ENCODE measurements at regions not wholly inside any gene's neighbourhood (a gene's known extent, or its start where the extent isn't known, plus 50 kb on each side); places are given as distances from the start of the nearest gene placed in this dataset.
"Not testable (repeated sequence)": the region's sequence is repeated elsewhere in the genome, so short reads cannot be mapped to it uniquely, and the experiment has no call there.

- no peak for DNase-seq
Observed at GRCh38 chr7:68587599-68587998, 1010.7 kb upstream of the AUTS2 start.

DNA sequence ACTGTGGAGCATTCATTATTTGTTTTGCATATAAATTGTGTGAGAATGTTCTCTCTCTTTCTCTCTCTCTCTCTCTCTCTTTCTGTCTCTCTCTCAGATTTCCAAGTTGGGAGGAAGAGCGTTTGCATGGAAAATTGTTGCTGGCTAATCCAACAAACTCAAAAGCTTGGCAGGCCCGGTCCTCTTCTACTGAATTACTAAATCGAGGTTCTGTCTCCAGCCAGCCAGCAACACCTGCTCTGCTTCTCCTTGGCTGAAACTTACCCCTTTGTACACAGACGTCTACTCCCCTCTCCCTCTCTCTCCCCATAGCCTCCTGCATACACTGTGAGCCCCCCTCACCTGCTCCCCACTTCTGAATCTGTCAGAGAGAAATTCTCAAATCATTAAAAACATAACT is 996.4 kb upstream of the AUTS2 start:
- no peak for DNase-seq

DNA sequence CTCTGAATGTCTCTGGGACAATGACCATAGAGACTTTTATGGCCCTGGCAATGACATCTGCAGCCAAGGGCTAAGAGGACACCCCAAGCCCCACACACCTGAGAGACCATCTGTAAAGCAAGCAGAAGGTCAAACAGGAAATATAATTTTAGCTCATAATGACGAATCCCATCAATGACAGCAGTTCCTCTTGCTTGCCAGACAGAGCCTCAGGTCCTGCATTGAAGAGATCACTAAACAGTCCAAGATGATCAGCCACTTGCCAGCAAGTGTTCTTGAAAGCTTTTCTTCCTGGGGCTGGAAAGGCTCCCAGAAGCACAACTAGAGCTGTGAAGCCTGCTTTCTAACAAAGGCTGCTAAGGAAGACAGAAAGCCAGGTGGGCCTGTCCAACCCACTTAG is 993.7 kb upstream of the AUTS2 start:
- no peak for DNase-seq

- no peak for DNase-seq
Observed at GRCh38 chr7:68610701-68611100, 987.6 kb upstream of the AUTS2 start.

GRCh38 chr7:68613405-68613804 is 984.9 kb upstream of the AUTS2 start:
- DNase-seq, result no peak

DNA sequence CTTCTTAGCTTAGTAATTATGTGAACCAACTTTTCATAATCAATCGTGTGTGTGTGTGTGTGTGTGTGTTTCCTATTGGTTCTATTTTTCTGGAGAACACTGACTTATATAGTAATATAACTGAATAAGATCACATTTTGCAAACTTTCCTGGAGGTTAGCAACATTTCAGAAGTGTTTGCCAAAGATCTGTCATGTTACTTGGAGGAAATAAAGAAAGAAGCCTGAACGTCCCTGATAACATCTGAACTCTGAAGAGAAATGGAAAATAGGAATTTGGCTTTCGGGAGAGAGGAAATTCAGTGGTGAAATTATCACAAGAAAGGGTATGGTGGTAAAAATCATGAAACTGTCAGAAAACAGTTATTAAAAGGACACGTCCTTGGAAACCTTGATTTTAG is 984.4 kb upstream of the AUTS2 start:
- DNase-seq, result no peak

DNA sequence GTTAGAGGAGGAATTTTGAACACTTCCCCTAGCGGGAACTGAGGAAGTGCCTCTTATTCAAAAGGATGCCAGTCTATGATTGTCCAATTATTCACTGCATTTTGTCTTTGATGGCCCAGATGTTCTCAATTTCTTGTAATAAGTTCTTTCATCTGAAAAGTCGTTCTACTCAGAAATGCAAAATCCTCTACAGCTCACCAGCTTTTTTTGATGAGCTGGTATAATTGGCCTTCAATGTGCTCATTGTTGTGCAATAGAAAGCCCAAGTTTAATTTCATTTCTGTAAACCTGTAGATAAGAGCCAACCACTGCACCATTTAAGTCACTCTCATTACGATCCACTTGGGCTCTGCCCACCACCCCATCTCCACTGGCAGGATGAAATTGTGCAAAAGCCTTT is 978.7 kb upstream of the AUTS2 start:
- DNase-seq, result no peak

DNA sequence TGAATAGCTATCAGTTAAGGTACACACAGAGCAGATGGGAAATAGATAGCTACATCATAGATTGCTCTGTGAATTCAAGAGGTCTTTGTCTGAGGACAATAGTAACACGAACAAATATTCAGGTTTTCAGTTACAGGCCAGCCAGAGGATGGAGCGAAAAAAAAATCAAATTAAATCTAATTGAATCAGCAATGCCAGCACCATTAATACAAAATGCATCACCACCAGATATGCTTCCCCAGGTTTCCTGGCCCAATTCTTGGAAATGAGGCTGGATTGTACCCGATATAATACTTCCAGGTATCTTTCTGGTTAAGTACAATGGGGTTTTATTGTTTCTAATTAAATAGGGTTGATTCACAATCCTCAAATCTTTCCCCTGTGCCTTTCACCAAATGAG is 975.8 kb upstream of the AUTS2 start:
- no peak for DNase-seq

DNA sequence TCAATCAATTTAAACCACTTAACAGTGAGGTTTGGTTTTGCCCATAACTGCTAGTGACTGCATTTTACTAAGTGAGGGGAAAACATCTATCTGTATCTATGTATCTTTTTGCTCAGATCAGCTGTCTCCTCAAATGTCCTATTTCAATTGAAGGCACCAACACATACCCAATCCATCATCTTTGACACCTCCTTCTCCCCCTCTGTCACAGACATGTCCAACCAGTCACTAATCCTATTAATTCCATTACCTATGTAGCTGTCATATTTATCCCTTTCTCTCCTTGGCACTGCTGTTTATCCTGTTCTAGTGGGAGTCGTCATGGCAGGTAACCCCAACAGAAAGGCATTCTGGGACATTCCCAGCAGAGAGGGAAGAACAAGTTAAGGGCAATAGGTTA is 975.2 kb upstream of the AUTS2 start:
- no peak for DNase-seq

GRCh38 chr7:68627247-68627864 is 970.9 kb upstream of the AUTS2 start:
- no peak for DNase-seq

DNA sequence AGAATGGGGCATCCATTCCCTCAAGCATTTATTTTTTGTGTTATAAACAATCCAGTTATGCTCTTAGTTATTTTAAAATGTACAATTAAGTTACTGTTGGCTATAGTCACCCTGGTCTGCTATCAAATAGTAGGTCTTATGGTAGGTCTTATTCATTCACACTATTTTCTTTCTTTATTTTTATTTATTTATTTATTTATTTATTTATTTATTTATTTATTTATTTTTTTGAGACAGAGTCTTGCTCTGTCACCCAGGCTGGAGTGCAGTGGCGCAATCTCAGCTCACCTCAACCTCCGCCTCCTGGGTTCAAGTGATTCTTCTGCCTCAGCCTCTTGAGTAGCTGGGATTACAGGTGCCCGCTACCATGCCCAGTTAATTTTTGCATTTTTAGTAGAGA is 967.4 kb upstream of the AUTS2 start:
- not testable (repeated sequence) for DNase-seq

GRCh38 chr7:68640103-68640502 is 958.2 kb upstream of the AUTS2 start:
- DNase-seq, result no peak

DNA sequence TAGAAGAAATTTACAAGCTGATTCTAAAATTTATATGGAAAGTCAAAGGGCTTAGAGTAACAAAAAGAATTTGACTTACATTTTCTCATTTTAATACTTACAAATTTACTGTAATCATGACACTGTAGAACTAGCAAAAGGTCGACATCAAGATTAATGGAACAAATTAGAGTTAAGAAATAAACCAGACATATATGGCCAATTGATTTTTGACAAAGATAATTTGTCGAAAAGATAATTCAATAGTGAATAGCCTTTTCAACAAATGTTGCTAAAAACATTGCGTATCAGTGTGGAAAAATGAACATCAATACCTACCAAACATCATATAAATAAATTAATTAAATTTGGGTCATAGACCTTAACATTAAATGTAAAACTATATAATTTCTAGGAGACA is 955.5 kb upstream of the AUTS2 start:
- DNase-seq, result no peak

- DNase-seq, result no peak
Observed at GRCh38 chr7:68663392-68663791, 934.9 kb upstream of the AUTS2 start.

DNA sequence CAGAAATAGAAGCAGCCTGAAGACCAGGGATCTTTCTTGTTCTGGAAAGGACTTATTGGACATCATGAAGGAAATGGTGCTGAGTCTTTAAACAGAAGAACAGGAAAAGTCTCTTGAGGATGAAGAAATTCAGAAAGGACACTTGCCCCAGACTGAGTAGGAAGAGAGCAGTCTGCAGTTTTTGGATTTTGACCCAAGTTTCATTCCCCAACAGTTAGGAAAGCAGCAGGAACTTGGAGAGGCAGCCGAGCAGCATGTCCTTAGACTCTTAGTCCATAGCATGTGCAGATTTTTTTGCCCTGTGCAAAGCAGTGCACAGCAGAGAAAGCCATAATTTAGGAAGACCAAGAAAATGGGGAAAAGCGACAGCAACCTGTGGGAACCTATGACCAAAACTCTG is 927.2 kb upstream of the AUTS2 start:
- DNase-seq, result no peak

- DNase-seq, result no peak
Observed at GRCh38 chr7:68671671-68672070, 926.6 kb upstream of the AUTS2 start.

DNA sequence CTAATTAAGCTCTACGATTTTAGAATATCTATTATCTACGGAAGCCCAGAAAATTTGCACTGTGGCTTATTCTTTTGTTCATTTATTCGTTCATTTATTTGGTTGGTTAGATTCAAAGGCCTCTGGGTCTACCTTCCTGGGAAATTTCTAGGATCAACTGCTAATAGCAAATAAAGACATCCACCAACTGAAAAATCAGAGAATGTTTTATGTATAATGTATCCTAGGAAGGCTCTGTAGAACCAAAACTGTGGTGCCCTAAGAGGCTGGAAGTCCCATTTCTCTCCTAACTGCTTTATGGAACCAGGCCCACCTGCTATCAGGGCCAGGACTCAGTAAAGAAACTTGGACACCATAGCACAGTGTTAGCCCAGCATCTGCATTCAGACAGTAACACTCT is 923.4 kb upstream of the AUTS2 start:
- no peak for DNase-seq

- no peak for DNase-seq
Observed at GRCh38 chr7:68676813-68677535, 921.3 kb upstream of the AUTS2 start.

DNA sequence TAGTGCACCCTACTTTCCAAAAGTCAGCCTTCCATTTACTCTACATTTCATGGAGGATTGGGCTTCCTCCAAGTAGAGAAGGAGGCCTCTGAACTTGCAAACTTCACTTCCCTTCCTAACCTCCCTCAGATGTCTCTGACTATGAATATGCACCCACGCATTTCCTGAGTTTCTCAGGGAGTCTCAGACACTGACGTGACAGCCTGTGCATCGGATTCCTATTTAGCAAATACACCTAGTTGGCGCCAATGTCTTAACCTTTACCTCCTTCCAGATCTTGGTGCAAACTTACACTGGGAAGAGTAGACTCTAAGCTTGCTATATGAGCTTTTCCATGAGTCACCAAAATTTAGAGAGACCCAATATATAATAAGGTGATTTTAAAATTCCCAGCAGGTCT is 920.1 kb upstream of the AUTS2 start:
- no peak for DNase-seq

DNA sequence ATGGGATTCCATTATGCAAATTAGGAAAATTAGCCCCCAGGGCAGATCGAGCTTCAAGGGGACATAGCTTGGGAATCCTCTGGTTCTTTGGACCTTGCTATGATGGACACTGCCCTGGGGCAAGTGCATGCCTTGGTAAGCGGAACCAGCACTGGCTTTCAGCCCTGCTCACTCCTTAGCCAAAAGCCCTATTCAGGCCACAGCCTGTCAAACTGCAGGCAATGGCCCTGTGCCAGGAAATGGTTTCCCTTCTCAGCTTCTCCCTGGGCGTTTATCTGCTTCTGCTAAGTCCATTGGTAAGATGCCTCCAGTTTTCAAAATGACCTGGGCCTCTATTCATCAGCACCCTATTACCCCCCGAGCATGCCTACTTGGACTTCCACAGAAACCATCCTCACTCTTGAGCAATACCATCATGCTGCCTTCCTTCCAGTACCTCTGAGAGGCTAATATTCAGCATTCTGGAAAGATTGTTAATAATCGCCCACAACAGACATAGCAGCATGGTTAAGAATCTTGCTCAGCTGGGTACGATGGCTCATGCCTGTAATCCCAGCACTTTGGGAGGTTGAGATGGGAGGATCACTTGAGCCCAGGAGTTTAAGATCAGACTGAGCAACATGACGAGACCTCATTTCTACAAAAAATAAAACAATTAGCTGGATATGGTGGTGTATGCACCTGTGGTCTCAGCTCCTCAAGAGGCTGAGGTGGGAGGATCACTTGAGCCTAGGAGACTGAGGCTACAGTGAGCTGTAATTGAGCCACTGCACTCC is 918.6 kb upstream of the AUTS2 start:
- DNase-seq, result no peak

DNA sequence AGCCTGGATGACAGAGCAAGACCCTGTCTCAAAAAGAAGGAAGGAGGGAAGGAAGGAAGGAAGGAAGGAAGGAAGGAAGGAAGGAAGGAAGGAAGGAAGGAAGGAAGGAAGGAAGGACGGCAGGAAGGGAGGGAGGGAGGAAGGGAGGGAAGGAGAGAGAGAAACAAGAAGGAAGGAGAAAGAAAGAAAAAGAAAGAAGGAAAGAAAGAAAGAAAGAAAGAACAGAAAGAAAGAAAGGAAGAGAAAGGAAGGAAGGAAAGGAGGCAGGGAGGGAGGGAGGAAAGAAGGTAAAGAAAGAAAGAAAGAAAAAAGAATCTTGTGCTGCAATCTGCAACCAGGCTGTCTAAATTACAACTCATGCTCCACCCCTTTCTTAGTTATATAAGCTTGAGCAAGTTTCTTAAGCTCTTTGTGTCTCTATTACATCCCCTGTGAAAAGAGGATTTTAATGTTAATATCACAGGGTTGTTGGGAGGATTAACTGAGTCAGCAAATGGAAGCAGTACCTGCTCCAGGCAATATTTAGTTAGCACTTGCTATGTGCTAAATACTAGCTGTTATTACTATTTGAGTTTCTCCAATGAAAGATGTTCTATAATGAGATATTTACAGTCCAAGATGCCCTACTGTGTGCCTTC is 917.9 kb upstream of the AUTS2 start:
- no peak for DNase-seq

GRCh38 chr7:68682910-68683309 is 915.4 kb upstream of the AUTS2 start:
- no peak for DNase-seq

DNA sequence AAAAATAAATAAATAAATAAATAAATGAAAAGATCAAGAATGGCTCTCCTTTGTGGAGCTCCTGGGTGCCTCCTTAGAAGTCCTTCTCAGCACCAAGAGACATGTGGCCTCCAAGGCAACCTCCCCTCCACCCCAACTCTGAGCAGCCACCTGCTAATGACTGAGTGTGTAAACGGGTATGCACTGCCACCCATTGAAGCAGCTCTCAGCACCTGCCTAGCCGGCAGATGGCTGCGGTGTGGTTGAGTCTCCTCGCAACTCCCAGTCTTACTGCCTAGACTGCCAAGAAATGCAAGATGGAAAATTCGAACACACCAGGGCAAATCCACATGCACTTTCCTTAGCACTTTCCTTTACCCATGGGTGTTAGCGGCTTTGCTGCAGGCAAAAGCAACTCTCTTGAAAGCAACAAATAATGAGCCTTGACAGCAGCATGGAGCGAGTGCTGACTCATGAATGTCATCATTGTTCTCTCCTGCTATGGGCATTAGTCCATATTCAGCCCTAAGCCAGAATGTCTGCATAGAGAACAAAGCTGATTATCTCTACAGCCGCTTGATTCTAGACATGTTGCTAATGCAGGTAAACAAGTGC is 913.9 kb upstream of the AUTS2 start:
- no peak for DNase-seq

All from inflammatory macrophage treated with lipopolysaccharide for 1 hour (primary cell).